Heart left ventricle (tissue), 13 donors: ENCODE measurements at regions not wholly inside any gene's neighbourhood (a gene's known extent, or its start where the extent isn't known, plus 50 kb on each side); places are given as distances from the start of the nearest gene placed in this dataset.

Experiments
- CTCF ChIP-seq, 12 donors: fragments of 200-600 bp; sonication (generic) in 4 of 12; IDR thresholded peaks; one replicate each; pipeline versions ENCODE4 v1.5.0 to v1.8.0; 2018 to 2022; ENCODE audit warnings: antibody characterized with exemption in 12 of 12, mild to moderate bottlenecking in 5 of 12
- POLR2A ChIP-seq, 2 donors: fragments of 450-650 bp; IDR thresholded peaks; one replicate each; pipeline ENCODE4 v1.6.1; 2017; ENCODE audit warnings: antibody characterized with exemption in 2 of 2, mild to moderate bottlenecking in 2 of 2, moderate library complexity in 2 of 2
- donor health status: ischemic (EF 13 %, LVEDD 7.1; RV severe dilation, severe dysfunction).
- donor health status: DM: no; HTN: yes; CAD: no.
- donor health status: DM: no; HTN: no; CAD: no.
- donor health status: ischemic (EF 25% LVEDD 6.9; RV normal size, moderate dysfunction).
- donor health status: ischemic (EF 25% LVEDD 5.7; RV mildly dilated, moderate dysfunction).
- donor health status: ischemic (EF 35%, LVEDD 5.7; RV mildly dilated, moderate dysfunction).
- donor health status: nonischemic (EF 11% LVEDD 7.7; RV severe dilation, severe dysfunction).
- donor health status: DM: yes; HTN: yes; CAD: no.
- donor health status: PGD.
- donor health status: ischemic (EF 29% LVEDD 5.4; RV normal size, mild dysfunction).
- donor health status: nonischemic (EF 23%, LVEDD 6.1; RV moderate dilation, normal function).

DNA sequence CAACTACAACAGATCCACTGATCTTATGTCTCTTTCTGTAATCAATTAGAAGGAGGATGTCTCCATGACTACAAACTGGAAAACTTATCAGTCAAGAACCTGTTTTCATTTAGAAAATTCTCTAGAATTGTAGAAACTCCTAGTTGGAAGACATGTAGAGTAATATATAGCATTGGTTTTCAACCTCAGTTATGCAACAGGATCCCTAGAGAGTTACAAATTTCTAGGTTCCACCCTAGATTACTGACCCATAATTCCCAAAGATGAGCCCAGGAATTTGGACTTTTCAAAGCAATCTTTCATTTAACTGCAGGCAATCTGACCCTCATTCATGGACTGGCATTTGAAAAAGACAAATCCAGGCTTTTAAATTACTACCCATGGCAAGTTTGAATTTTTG, 116.9 kb upstream of the RAP2B start:
- TF ChIP-seq POLR2A (IDR thresholded peaks at IDR 0.05) (no peak), CTCF (IDR thresholded peaks at IDR 0.05) (no peak)
